Activated CD4-positive, alpha-beta T cell treated with anti-CD3 and anti-CD28 coated beads, Interleukin-2, amount 50 U/mL, for 4 hours (primary cell): ENCODE measurements at regions not wholly inside any gene's neighbourhood (a gene's known extent, or its start where the extent isn't known, plus 50 kb on each side); places are given as distances from the start of the nearest gene placed in this dataset.

ENCODE experiments used
- DNase-seq, 2 experiments: peaks; one replicate each; pipeline ENCODE4 v3.0.0-alpha.2; 2020

- no peak for DNase-seq
Measured at GRCh38 chr14:49221316-49221715, 364.9 kb downstream of the RPS29 start.

- DNase-seq = no peak
Measured at GRCh38 chr14:49220492-49220891, 365.7 kb downstream of the RPS29 start.

- DNase-seq = no peak
Measured at GRCh38 chr14:49218436-49219092, 367.6 kb downstream of the RPS29 start.

GRCh38 chr14:49212721-49213120 lies 373.5 kb downstream of the RPS29 start:
- DNase-seq = no peak

- no peak for DNase-seq
Measured at GRCh38 chr14:49209416-49209815, 376.8 kb downstream of the RPS29 start.

- no peak for DNase-seq
Measured at GRCh38 chr14:49206828-49207227, 379.4 kb downstream of the RPS29 start.

GRCh38 chr14:49203676-49204075 lies 382.5 kb downstream of the RPS29 start:
- DNase-seq = no peak

GRCh38 chr14:49199159-49199558 lies 387.0 kb downstream of the RPS29 start:
- no peak for DNase-seq

GRCh38 chr14:49196327-49196726 lies 389.9 kb downstream of the RPS29 start:
- DNase-seq = no peak

GRCh38 chr14:49194067-49194466 lies 392.1 kb downstream of the RPS29 start:
- DNase-seq = no peak

GRCh38 chr14:49193332-49194065 lies 392.7 kb downstream of the RPS29 start:
- DNase-seq = no peak

GRCh38 chr14:49191380-49191779 lies 394.8 kb downstream of the RPS29 start:
- no peak for DNase-seq

- no peak for DNase-seq
Measured at GRCh38 chr14:49189375-49189774, 396.8 kb downstream of the RPS29 start.

- no peak for DNase-seq
Measured at GRCh38 chr14:49187799-49188198, 398.4 kb downstream of the RPS29 start.

GRCh38 chr14:49173765-49174373 lies 412.3 kb downstream of the RPS29 start:
- DNase-seq = no peak

GRCh38 chr14:49164074-49164473 lies 422.1 kb downstream of the RPS29 start:
- DNase-seq = no peak

GRCh38 chr14:49160983-49161382 lies 425.2 kb downstream of the RPS29 start:
- DNase-seq = no peak

GRCh38 chr14:49159081-49159480 lies 427.1 kb downstream of the RPS29 start:
- DNase-seq = no peak

- no peak for DNase-seq
Measured at GRCh38 chr14:49139593-49139992, 446.6 kb downstream of the RPS29 start.

- no peak for DNase-seq
Measured at GRCh38 chr14:49134940-49135339, 451.2 kb downstream of the RPS29 start.

GRCh38 chr14:49121246-49121645 lies 464.9 kb downstream of the RPS29 start:
- no peak for DNase-seq

- no peak for DNase-seq
Measured at GRCh38 chr14:49114161-49114893, 471.9 kb downstream of the RPS29 start.
